ENCODE measurements at regions not wholly inside any gene's neighbourhood (a gene's known extent, or its start where the extent isn't known, plus 50 kb on each side); places are given as distances from the start of the nearest gene placed in this dataset.

GRCh38 chr5:152140347-152140746 lies 215.7 kb upstream of the GLRA1 start:
- ChIA-PET CTCF (interaction anchor here (1.1 to 10.5 kb wide), 3 partner anchors 18 to 314 kb away, joined by 4 to 338 read pairs (median 4); no protein-coding TSS in a partner anchor), RAD21 (ENCODE audit: unreplicated experiment) (interaction anchor here (0.7 to 1.7 kb wide), 3 partner anchors 10 to 322 kb away, joined by 3 to 23 read pairs (median 3); no protein-coding TSS in a partner anchor), POLR2A (no interaction called here), SMC1A (ENCODE audit: uncharacterized antibody, unreplicated experiment) (interaction anchor here (1.0 to 10.5 kb wide), 2 partner anchors 27 to 314 kb away, joined by 3 to 223 read pairs; no protein-coding TSS in a partner anchor)
- FAIRE-seq = no peak
- no peaks in the 10 kb centered on the region for H3K79me2 ChIP-seq (ENCODE audit: control insufficient read depth, insufficient read depth, low read length)
- no peak for TF ChIP-seq STAT1 (conservative IDR thresholded peaks at IDR 0.05)
- no peak for TF ChIP-seq ATF2 (IDR thresholded peaks at IDR 0.05; ENCODE audit: low read length)
- TF ChIP-seq, protein P1, sequence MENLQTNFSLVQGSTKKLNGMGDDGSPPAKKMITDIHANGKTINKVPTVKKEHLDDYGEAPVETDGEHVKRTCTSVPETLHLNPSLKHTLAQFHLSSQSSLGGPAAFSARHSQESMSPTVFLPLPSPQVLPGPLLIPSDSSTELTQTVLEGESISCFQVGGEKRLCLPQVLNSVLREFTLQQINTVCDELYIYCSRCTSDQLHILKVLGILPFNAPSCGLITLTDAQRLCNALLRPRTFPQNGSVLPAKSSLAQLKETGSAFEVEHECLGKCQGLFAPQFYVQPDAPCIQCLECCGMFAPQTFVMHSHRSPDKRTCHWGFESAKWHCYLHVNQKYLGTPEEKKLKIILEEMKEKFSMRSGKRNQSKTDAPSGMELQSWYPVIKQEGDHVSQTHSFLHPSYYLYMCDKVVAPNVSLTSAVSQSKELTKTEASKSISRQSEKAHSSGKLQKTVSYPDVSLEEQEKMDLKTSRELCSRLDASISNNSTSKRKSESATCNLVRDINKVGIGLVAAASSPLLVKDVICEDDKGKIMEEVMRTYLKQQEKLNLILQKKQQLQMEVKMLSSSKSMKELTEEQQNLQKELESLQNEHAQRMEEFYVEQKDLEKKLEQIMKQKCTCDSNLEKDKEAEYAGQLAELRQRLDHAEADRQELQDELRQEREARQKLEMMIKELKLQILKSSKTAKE (IDR thresholded peaks at IDR 0.05; ENCODE audit: low read depth, poor library complexity, severe bottlenecking) = no peak
- no peak for TF ChIP-seq NR2F1 (conservative IDR thresholded peaks at IDR 0.05)
- TF ChIP-seq JUNB (IDR thresholded peaks at IDR 0.05) = no peak
- TF ChIP-seq MYC (IDR thresholded peaks at IDR 0.05; ENCODE audit: insufficient read depth, insufficient read length, insufficient replicate concordance, low read length, severe bottlenecking) = no peak
- no peak for TF ChIP-seq ZNF687 (IDR thresholded peaks at IDR 0.05)
- no peak for TF ChIP-seq RCOR1 (conservative IDR thresholded peaks at IDR 0.05; ENCODE audit: low read depth, low read length)
- no peak for TF ChIP-seq SPI1 (IDR thresholded peaks at IDR 0.05; ENCODE audit: borderline replicate concordance, insufficient read depth, low read depth, low read length)
- no peak for TF ChIP-seq NFXL1 (IDR thresholded peaks at IDR 0.05; ENCODE audit: borderline replicate concordance)
- TF ChIP-seq SIX5 (IDR thresholded peaks at IDR 0.05; ENCODE audit: low read depth, low read length, severe bottlenecking) = no peak
- TF ChIP-seq, protein P2, sequence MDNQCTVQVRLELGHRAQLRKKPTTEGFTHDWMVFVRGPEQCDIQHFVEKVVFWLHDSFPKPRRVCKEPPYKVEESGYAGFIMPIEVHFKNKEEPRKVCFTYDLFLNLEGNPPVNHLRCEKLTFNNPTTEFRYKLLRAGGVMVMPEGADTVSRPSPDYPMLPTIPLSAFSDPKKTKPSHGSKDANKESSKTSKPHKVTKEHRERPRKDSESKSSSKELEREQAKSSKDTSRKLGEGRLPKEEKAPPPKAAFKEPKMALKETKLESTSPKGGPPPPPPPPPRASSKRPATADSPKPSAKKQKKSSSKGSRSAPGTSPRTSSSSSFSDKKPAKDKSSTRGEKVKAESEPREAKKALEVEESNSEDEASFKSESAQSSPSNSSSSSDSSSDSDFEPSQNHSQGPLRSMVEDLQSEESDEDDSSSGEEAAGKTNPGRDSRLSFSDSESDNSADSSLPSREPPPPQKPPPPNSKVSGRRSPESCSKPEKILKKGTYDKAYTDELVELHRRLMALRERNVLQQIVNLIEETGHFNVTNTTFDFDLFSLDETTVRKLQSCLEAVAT (IDR thresholded peaks at IDR 0.05) = no peak
- no peak for TF ChIP-seq USF2 (IDR thresholded peaks at IDR 0.05; ENCODE audit: borderline replicate concordance, low read depth, low read length)
- no TSS peak for BruUV-seq (replicated peaks)
- H4K20me1 ChIP-seq (ENCODE audit: control insufficient read depth, insufficient read depth) = no peaks in the 10 kb centered on the region
- no peak overlapping the region for H3K9ac ChIP-seq (ENCODE audit: control insufficient read depth, insufficient read depth, low read length)
- no peak overlapping the region for H3K4me3 ChIP-seq
- no peaks in the 10 kb centered on the region for H3K36me3 ChIP-seq (ENCODE audit: control insufficient read depth in 2 of 2, insufficient read depth in 2 of 2, low read length in 1 of 2)
- no peaks in the 10 kb centered on the region; a peak in 1 of 4 replicates for H3K27me3 ChIP-seq (replicated peaks in 1 of 2; ENCODE audit: control insufficient read depth in 2 of 2, insufficient read depth in 2 of 2, low read length in 1 of 2)
- no peak overlapping the region for H3K4me2 ChIP-seq (ENCODE audit: control insufficient read depth, insufficient read depth)
- no peaks in the 10 kb centered on the region for H3K4me1 ChIP-seq (ENCODE audit: control insufficient read depth, insufficient read depth, low read length)
- no peak for ATAC-seq
- in situ Hi-C loops (cut with MboI) (no loop called here), intact Hi-C loops (cut with micrococcal nuclease; ENCODE audit: unreplicated experiment) (loop anchor here (5.0 to 10.0 kb wide), 2 partner anchors 372 to 486 kb away; no protein-coding TSS in a partner anchor)
- no peak for DNase-seq (ENCODE audit: low read depth, low spot score)
- 0% methylated on average over 1 of the region's 1 CpG for WGBS (ENCODE audit: insufficient coverage, insufficient replicate concordance, low lambda C conversion rate, missing lambda C conversion rate)
- H2AFZ ChIP-seq (ENCODE audit: control insufficient read depth, low read depth, low read length) = no peak overlapping the region
- H3K27ac ChIP-seq (ENCODE audit: control insufficient read depth, insufficient read depth) = no peak overlapping the region
- no peaks in the 10 kb centered on the region for H3K9me3 ChIP-seq (replicated peaks; ENCODE audit: control insufficient read depth, insufficient read depth, low read length)
